GM18519 (cell line): ENCODE measurements at regions not wholly inside any gene's neighbourhood (a gene's known extent, or its start where the extent isn't known, plus 50 kb on each side); places are given as distances from the start of the nearest gene placed in this dataset.
A peak's percentile ranks its signal among the peaks of the same experiment; 100 is the strongest.

Source experiments
- ATAC-seq: cut with Tn5 transposase; IDR thresholded peaks from one replicate; pipeline ENCODE4 v1.9.1; 2021; ENCODE audit warnings: mild to moderate bottlenecking, moderate library complexity; ENCODE audit not compliant: unreplicated experiment, low FRiP score

DNA sequence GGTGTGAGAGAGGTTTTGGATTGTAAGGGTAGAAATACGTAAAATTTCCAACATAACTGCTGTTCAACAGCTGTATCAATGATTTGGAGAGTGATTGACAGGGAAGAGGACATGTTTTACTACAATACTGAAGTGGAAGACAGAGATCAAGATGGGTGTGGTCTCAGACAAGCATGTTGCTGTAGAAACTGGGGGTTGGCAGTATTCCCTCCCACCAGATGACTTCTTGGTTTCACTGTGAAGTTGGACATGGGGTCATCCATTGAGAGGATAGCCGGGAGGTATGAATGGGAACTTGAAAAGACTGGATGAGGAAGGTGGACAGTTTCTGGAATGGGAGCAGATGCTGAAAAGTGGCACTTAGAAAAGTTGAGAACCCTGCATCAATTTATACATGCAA, 95.3 kb upstream of the HDAC9 start:
- ATAC-seq: no peak

- no peak for ATAC-seq
Measured at GRCh38 chr7:18400726-18401125, 94.8 kb upstream of the HDAC9 start.

DNA sequence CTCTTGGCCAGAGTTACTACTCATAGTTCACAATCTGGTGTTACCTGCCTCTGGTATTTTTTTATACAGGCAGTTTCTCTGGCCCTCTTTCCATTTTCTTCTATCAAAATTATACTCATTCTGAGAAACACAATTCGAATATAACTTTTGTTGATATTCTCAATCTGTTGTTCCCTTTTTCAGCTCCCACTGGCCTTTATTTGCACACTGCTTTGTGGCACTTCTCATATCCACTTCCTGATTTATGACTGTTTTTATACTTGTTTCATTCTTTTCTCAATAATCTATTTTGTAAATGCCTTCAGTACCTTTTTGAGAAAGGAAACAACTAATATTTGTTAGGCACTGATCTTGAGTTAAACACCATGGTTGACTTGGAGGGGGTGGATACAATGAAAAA, 93.8 kb upstream of the HDAC9 start:
- ATAC-seq: no peak

- ATAC-seq: no peak
Measured at GRCh38 chr7:18402488-18403183, 92.9 kb upstream of the HDAC9 start.

- no peak for ATAC-seq
Measured at GRCh38 chr7:18405726-18406125, 89.8 kb upstream of the HDAC9 start.

DNA sequence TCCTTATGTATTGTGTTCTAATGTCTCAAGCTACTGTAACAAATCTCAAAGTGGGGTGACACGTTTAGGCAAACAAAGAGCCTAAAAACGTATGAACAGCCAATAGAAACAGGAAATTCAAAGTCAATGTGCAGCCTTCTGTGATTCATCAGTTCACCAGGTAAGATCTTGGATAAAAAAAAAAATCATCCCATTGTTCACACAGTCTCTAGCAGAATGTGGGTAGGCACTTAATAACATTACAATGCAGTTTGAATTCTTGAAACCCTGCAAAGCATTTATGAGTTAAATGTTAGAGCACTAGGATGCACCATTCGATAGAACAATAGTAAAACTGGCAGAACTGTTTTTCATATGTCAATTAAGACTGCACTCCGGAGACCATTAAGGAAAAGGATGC, 88.2 kb upstream of the HDAC9 start:
- ATAC-seq: no peak

GRCh38 chr7:18408461-18408860, 87.1 kb upstream of the HDAC9 start:
- no peak for ATAC-seq

- ATAC-seq: no peak
Measured at GRCh38 chr7:18408868-18409267, 86.7 kb upstream of the HDAC9 start.

DNA sequence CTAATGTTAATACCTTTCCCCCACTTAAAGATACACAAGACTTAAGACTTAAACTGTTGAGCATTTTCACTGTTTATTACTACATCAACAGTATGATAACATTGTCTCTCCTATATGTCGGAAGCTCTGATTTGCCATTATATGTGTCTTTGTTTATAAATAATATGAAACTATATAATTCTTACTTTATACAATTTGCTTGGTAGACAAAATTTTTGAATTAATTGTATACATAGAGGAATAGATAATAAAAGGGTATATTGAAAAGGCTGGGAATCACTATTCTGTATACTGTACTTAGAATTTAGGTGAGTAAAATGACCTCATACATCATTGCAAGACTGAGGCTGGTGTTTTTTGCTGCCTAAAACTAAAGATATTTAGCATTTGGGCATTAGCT, 82.1 kb upstream of the HDAC9 start:
- no peak for ATAC-seq

- no peak for ATAC-seq
Measured at GRCh38 chr7:18414885-18415284, 80.7 kb upstream of the HDAC9 start.

- no peak for ATAC-seq
Measured at GRCh38 chr7:18416988-18417387, 78.6 kb upstream of the HDAC9 start.

DNA sequence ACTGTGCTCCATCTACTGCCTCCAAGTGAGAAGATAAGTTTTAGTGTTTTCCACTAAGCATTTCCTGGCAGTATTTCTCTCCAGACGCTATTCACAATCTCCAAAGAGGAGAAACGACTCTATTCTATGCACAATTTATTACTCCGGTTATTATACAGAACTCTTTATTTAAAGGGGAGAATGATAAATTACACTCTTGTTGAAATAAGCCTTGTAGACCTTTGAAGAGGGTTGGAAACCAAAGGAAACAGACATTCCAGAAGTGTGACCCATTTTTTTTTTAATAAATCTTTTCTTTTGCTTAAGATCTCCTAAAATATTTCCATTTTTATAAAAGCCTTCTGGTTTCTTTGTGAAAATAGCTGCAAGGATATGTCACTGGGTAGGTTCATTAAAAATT, 76.1 kb upstream of the HDAC9 start:
- no peak for ATAC-seq

DNA sequence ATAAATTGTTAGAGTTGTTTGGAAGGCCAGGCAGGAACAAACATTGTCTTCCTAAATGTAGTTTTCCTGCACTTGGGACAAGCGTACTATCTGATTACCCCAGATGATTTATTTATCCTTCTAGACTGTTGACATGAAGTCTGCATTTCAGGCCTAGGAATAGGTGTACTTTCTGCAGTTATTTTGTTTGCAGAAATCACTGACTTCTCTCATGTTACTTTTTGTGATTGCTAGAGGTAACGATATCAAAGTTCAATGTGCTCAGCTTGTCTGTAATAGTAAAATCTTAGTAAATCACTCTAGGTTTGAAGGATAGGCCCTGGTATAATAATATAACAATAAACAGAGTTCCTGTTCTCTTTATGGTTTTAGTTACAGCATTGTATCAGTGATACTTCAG, 75.4 kb upstream of the HDAC9 start:
- ATAC-seq: no peak

DNA sequence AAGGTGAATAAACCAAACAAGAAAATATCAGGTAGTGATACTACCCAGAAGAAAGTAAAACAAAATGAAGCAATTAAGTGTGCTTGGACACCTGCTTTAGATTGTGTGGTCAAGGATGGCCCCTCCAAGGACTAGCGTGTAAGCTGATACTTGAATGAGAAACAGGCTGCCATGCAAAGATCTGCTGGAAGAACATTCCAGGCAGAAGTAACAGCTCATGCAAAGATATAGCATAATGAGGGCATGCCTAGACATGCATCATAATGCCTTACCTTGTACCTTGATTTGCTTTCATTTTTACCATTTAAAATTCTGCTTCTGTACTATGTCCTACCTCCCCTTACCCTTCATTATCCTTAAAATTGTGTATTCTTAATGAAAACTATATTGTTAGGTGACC, 74.8 kb upstream of the HDAC9 start:
- ATAC-seq: no peak

- ATAC-seq: peak; percentile 56
Measured at GRCh38 chr7:18421297-18422002, 74.1 kb upstream of the HDAC9 start.

GRCh38 chr7:18425227-18425626, 70.3 kb upstream of the HDAC9 start:
- no peak for ATAC-seq

GRCh38 chr7:18425838-18426445, 69.6 kb upstream of the HDAC9 start:
- ATAC-seq: no peak

DNA sequence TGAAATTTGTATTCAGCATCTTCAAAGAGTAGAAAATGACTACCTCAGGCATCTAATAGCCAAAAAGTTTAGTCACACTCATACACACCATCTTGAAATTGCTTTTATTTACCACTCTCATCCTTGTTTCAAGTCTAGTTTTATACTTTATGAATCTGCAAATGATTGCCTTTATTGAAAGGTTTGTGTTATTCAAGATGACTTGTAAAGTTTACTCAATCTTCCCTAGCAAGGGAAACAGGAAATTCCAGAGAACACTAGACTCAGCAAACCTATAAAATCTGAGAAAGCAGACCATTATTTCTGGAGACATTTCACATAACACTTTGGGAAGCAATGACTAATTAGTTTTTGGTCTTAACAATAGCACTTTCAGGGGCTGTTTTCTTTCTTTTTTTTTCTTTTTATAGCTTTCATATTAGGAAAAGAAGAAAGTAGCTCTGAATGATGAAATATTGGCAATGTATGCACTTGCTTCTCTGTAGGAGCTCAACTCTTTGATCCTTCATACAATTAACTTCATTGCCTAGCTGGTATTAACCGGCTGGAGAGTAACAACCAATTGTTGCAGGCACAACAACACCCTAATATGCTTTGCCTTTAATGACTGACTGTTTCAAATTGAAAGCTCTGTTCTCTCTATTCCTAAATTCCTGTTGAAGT, 68.9 kb upstream of the HDAC9 start:
- ATAC-seq: no peak

GRCh38 chr7:18429547-18429946, 66.0 kb upstream of the HDAC9 start:
- ATAC-seq: no peak

GRCh38 chr7:18430810-18431209, 64.7 kb upstream of the HDAC9 start:
- ATAC-seq: no peak

GRCh38 chr7:18434171-18434570, 61.4 kb upstream of the HDAC9 start:
- ATAC-seq: no peak
